H9 (cell line): ENCODE measurements at regions not wholly inside any gene's neighbourhood (a gene's known extent, or its start where the extent isn't known, plus 50 kb on each side); places are given as distances from the start of the nearest gene placed in this dataset.

ENCODE experiments used
- DNase-seq: peaks from one replicate; pipeline ENCODE4 v3.0.0-alpha.2; 2017
- H2AFZ ChIP-seq: one replicate; pipeline ENCODE4 v1.6.1; 2013; ENCODE audit warnings: mild to moderate bottlenecking, low read length, control low read depth, moderate library complexity
- H2AK5ac ChIP-seq: 2 replicates; pipeline ENCODE4 v1.6.1; 2013; ENCODE audit warnings: low read length, control low read depth, mixed read lengths; ENCODE audit not compliant: insufficient read length
- H2BK120ac ChIP-seq: one replicate; pipeline ENCODE4 v1.6.1; 2013; ENCODE audit warnings: low read depth, mild to moderate bottlenecking, low read length, control low read depth, inconsistent platforms; ENCODE audit not compliant: poor library complexity, severe bottlenecking
- H2BK12ac ChIP-seq: 2 replicates; pipeline ENCODE4 v1.6.1; 2013; ENCODE audit warnings: low read length, control low read depth, mixed read lengths, low read depth; ENCODE audit not compliant: insufficient read length
- H2BK15ac ChIP-seq: 2 replicates; pipeline ENCODE4 v1.6.1; 2013; ENCODE audit warnings: low read depth, low read length, control low read depth
- H2BK20ac ChIP-seq: one replicate; pipeline ENCODE4 v1.6.1; 2013; ENCODE audit warnings: low read depth, mild to moderate bottlenecking, low read length, control low read depth, inconsistent platforms; ENCODE audit not compliant: poor library complexity, severe bottlenecking
- H2BK5ac ChIP-seq: 2 replicates; pipeline ENCODE4 v1.6.1; 2013; ENCODE audit warnings: low read length, control low read depth, mixed read lengths; ENCODE audit not compliant: insufficient read length
- H3K14ac ChIP-seq: 2 replicates; pipeline ENCODE4 v1.6.1; 2013; ENCODE audit warnings: low read length, control low read depth; ENCODE audit not compliant: insufficient read depth
- H3K18ac ChIP-seq: 2 replicates; pipeline ENCODE4 v1.6.1; 2013; ENCODE audit warnings: low read depth, mild to moderate bottlenecking, mixed read lengths, low read length, control low read depth; ENCODE audit not compliant: insufficient read length
- H3K23ac ChIP-seq: 2 replicates; pipeline ENCODE4 v1.6.1; 2013; ENCODE audit warnings: low read length, control low read depth, mixed read lengths, low read depth; ENCODE audit not compliant: insufficient read length
- H3K23me2 ChIP-seq: 2 replicates; pipeline ENCODE4 v1.6.1; 2013; ENCODE audit warnings: low read depth, mild to moderate bottlenecking, mixed read lengths, low read length, control low read depth; ENCODE audit not compliant: insufficient read length, poor library complexity, severe bottlenecking
- H3K27ac ChIP-seq: 2 replicates; pipeline ENCODE4 v1.5.1; 2013; ENCODE audit warnings: low read length, control low read depth, mixed read lengths, low read depth; ENCODE audit not compliant: insufficient read length
- H3K27me3 ChIP-seq: 2 replicates; pipeline ENCODE4 v1.6.1; 2013; ENCODE audit warnings: low read length, control low read depth, inconsistent platforms; ENCODE audit not compliant: insufficient read depth
- H3K4ac ChIP-seq: 2 replicates; pipeline ENCODE4 v1.6.1; 2013; ENCODE audit warnings: low read depth, mild to moderate bottlenecking, control low read depth, inconsistent platforms, low read length, moderate library complexity
- H3K4me1 ChIP-seq: 2 replicates; pipeline ENCODE4 v1.6.1; 2013; ENCODE audit warnings: low read length, control low read depth, inconsistent platforms; ENCODE audit not compliant: insufficient read depth
- H3K4me2 ChIP-seq: 2 replicates; pipeline ENCODE4 v1.6.1; 2013; ENCODE audit warnings: low read length, control low read depth, mixed read lengths; ENCODE audit not compliant: insufficient read length, insufficient read depth
- H3K56ac ChIP-seq: 2 replicates; pipeline ENCODE4 v1.6.1; 2013; ENCODE audit warnings: low read depth, mild to moderate bottlenecking, mixed read lengths, low read length, control low read depth; ENCODE audit not compliant: insufficient read length
- H3K79me1 ChIP-seq: 2 replicates; pipeline ENCODE4 v1.6.1; 2013; ENCODE audit warnings: low read depth, mild to moderate bottlenecking, moderate library complexity, low read length, control low read depth, inconsistent platforms; ENCODE audit not compliant: insufficient read depth, poor library complexity, severe bottlenecking
- H3K79me2 ChIP-seq: 2 replicates; pipeline ENCODE4 v1.6.1; 2013; ENCODE audit warnings: low read length, control low read depth, inconsistent platforms; ENCODE audit not compliant: insufficient read depth
- H3K9ac ChIP-seq: 2 replicates; pipeline ENCODE4 v1.6.1; 2013; ENCODE audit warnings: low read length, control low read depth, mixed read lengths; ENCODE audit not compliant: insufficient read length; ENCODE audit errors: extremely low read depth
- H3K9me3 ChIP-seq: one replicate; pipeline ENCODE4 v1.6.1; 2013; ENCODE audit warnings: low read depth, low read length, inconsistent platforms; ENCODE audit not compliant: control insufficient read depth
- H3T11ph ChIP-seq: one replicate; pipeline ENCODE4 v1.6.1; 2013; ENCODE audit warnings: mild to moderate bottlenecking, low read length, control low read depth, inconsistent platforms
- H4K20me1 ChIP-seq: one replicate; pipeline ENCODE4 v1.6.1; 2013; ENCODE audit not compliant: control insufficient read depth, insufficient read length, insufficient read depth
- H4K5ac ChIP-seq: 2 replicates; pipeline ENCODE4 v1.6.1; 2013; ENCODE audit warnings: low read depth, mild to moderate bottlenecking, mixed read lengths, low read length, control low read depth; ENCODE audit not compliant: insufficient read length
- H4K8ac ChIP-seq: replicated peaks from 2 replicates; pipeline ENCODE4 v1.6.1; 2013; ENCODE audit warnings: low read length, control low read depth, mixed read lengths, low read depth; ENCODE audit not compliant: insufficient read length
- H4K91ac ChIP-seq: 2 replicates; pipeline ENCODE4 v1.6.1; 2013; ENCODE audit warnings: low read depth, mild to moderate bottlenecking, moderate library complexity, mixed read lengths, low read length, control low read depth; ENCODE audit not compliant: insufficient read length
- H3K27ac Mint-ChIP-seq, 3 experiments: 2 replicates in 2 of 3; 3 replicates in 1 of 3; pipeline ENCODE4 v1.8.0; 2020 to 2021; ENCODE audit warnings: mixed read lengths in 3 of 3, mild to moderate bottlenecking in 1 of 3, moderate library complexity in 1 of 3
- H3K27me3 Mint-ChIP-seq: 2 replicates; pipeline ENCODE4 v1.8.0; 2021; ENCODE audit warnings: low read depth, mild to moderate bottlenecking, moderate library complexity, mixed read lengths
- H3K36me3 Mint-ChIP-seq, 3 experiments: 2 replicates in 2 of 3; 3 replicates in 1 of 3; pipeline ENCODE4 v1.8.0; 2020 to 2021; ENCODE audit warnings: low read depth in 3 of 3, mixed read lengths in 3 of 3; ENCODE audit not compliant: insufficient read depth in 1 of 3
- H3K4me1 Mint-ChIP-seq, 2 experiments: 2 replicates each; pipeline ENCODE4 v1.8.0; 2020; ENCODE audit warnings: mixed read lengths in 2 of 2
- H3K4me3 Mint-ChIP-seq, 2 experiments: 2 replicates in 1 of 2; 3 replicates in 1 of 2; pipeline ENCODE4 v1.8.0; 2020 to 2021; ENCODE audit warnings: mild to moderate bottlenecking in 2 of 2, mixed read lengths in 2 of 2, moderate library complexity in 1 of 2
- H3K9me3 Mint-ChIP-seq, 2 experiments: 2 replicates in 1 of 2; 3 replicates in 1 of 2; pipeline ENCODE4 v1.8.0; 2020; ENCODE audit warnings: mild to moderate bottlenecking in 2 of 2, mixed read lengths in 2 of 2, moderate library complexity in 1 of 2
- CTCF ChIP-seq: fragments of 200-600 bp; sonication (generic); conservative IDR thresholded peaks from 3 replicates; pipeline ENCODE4 v1.8.0; 2021; ENCODE audit warnings: antibody characterized with exemption, mild to moderate bottlenecking
- WGBS: extraction: QIAGEN DNeasy Blood & Tissue Kit; methylation state at CpG from one replicate; pipeline ENCODE4 v1.1.7; 2013; ENCODE audit warnings: missing lambda C conversion rate, low lambda C conversion rate, mixed read lengths; ENCODE audit not compliant: insufficient read length; ENCODE audit errors: extremely low coverage; 5-methylcytosine and 5-hydroxymethylcytosine counted together

- TF ChIP-seq CTCF = no peak
- no peak overlapping the region for H3K9ac ChIP-seq
- H4K91ac ChIP-seq = no peak overlapping the region
- H2BK20ac ChIP-seq = no peak overlapping the region
- Mint-ChIP-seq H3K9me3 (no peaks in the 10 kb centered on the region), H3K4me1 (no peaks in the 10 kb centered on the region), H3K27ac (no peak overlapping the region), H3K36me3 (no peaks in the 10 kb centered on the region), H3K27me3 (no peaks in the 10 kb centered on the region), H3K4me3 (no peak overlapping the region)
- no peak overlapping the region for H3T11ph ChIP-seq
- DNase-seq = no peak
- no peaks in the 10 kb centered on the region for H4K20me1 ChIP-seq
- no peaks in the 10 kb centered on the region for H3K79me1 ChIP-seq
- no peak overlapping the region for H2AK5ac ChIP-seq
- no CpG with 5 or more reads among the region's 2 CpGs for WGBS
- H3K14ac ChIP-seq = no peak overlapping the region
- H3K27me3 ChIP-seq = no peaks in the 10 kb centered on the region
- H4K8ac ChIP-seq = no peak overlapping the region
- H2BK15ac ChIP-seq = no peak overlapping the region
- H3K56ac ChIP-seq = no peak overlapping the region
- H2BK5ac ChIP-seq = no peak overlapping the region
- no peaks in the 10 kb centered on the region for H3K23me2 ChIP-seq
- no peak overlapping the region for H2BK12ac ChIP-seq
- H4K5ac ChIP-seq = no peak overlapping the region
- no peak overlapping the region for H3K4ac ChIP-seq
- H2BK120ac ChIP-seq = no peak overlapping the region
- no peaks in the 10 kb centered on the region for H3K4me1 ChIP-seq
- H3K79me2 ChIP-seq = no peaks in the 10 kb centered on the region
- H3K23ac ChIP-seq = no peak overlapping the region
- H3K4me2 ChIP-seq = no peak overlapping the region
- H3K9me3 ChIP-seq = no peaks in the 10 kb centered on the region
- H3K18ac ChIP-seq = no peak overlapping the region
- H3K27ac ChIP-seq = no peak overlapping the region
- H2AFZ ChIP-seq = no peak overlapping the region
Measured at GRCh38 chr12:85697003-85697402, 139.2 kb downstream of the RASSF9 start.
